ENCODE measurements at regions not wholly inside any gene's neighbourhood (a gene's known extent, or its start where the extent isn't known, plus 50 kb on each side); places are given as distances from the start of the nearest gene placed in this dataset.
"Not testable (repeated sequence)": the region's sequence is repeated elsewhere in the genome, so short reads cannot be mapped to it uniquely, and the experiment has no call there.

GRCh38 chr4:128536746-128537145, 249.1 kb upstream of the PGRMC2 start:
- no peak overlapping the region for H3K4me3 Mint-ChIP-seq
- H3K27me3 ChIP-seq (replicated peaks in 1 of 4; ENCODE audit: control extremely low read depth in 1 of 4, control insufficient read depth in 3 of 4, insufficient read depth in 4 of 4, low read length in 3 of 4), result no peaks in the 10 kb centered on the region
- H3K27ac Mint-ChIP-seq, result no peak overlapping the region
- H3K36me3 ChIP-seq (replicated peaks in 1 of 2; ENCODE audit: control extremely low read depth in 1 of 2, control insufficient read depth in 1 of 2, extremely low read depth in 1 of 2, insufficient read depth in 2 of 2, low read length in 1 of 2), result no peaks in the 10 kb centered on the region
- POLR2A ChIA-PET, result no interaction called here
- H4K20me1 ChIP-seq (ENCODE audit: control insufficient read depth, insufficient read depth, low read length, poor library complexity, severe bottlenecking), result no peaks in the 10 kb centered on the region
- CTCF ChIA-PET, result no interaction called here
- H3K79me2 ChIP-seq (ENCODE audit: control insufficient read depth, insufficient read depth, low read length), result no peaks in the 10 kb centered on the region
- H3K27me3 Mint-ChIP-seq, result peaks cover 13% of the 10 kb centered on the region
- WGBS (ENCODE audit: insufficient coverage), result no CpG with 5 or more reads among the region's 1 CpG
- DNase-seq (no peak), ATAC-seq (ENCODE audit: low read depth) (no peak)
- no peaks in the 10 kb centered on the region for H3K4me1 ChIP-seq (ENCODE audit: control insufficient read depth in 2 of 2, insufficient read depth in 2 of 2, low read length in 2 of 2)
- no peaks in the 10 kb centered on the region for H3K9me3 Mint-ChIP-seq (ENCODE audit: insufficient read depth)
- TF ChIP-seq CTCF (IDR thresholded peaks at IDR 0.05) (no peak), EZH2 (IDR thresholded peaks at IDR 0.05; ENCODE audit: borderline replicate concordance, insufficient read depth, low read depth, low read length, poor library complexity, severe bottlenecking) (no peak)
- intact Hi-C loops (cut with micrococcal nuclease), result no loop called here
- no peak overlapping the region for H2AFZ ChIP-seq (ENCODE audit: insufficient read depth, low read depth, low read length, poor library complexity, severe bottlenecking)
- peaks cover 0 to 7% (median 0%) of the 10 kb centered on the region in 3 donors for H3K9me3 ChIP-seq (ENCODE audit: control extremely low read depth in 1 of 3, control insufficient read depth in 2 of 3, insufficient read depth in 1 of 3, low read length in 2 of 3)
- H3K9ac ChIP-seq (ENCODE audit: low read length), result no peak overlapping the region
- H3K4me1 Mint-ChIP-seq, result no peaks in the 10 kb centered on the region
- H3K4me2 ChIP-seq (replicated peaks; ENCODE audit: low read depth, low read length, poor library complexity, severe bottlenecking), result no peak overlapping the region
- H3K4me3 ChIP-seq (ENCODE audit: control extremely low read depth in 1 of 5, extremely low read depth in 1 of 5, insufficient read depth in 1 of 5, low read depth in 2 of 5, low read length in 4 of 5), result no peak overlapping the region
- H3K27ac ChIP-seq (ENCODE audit: low read length in 2 of 2), result no peak overlapping the region

- H3K4me1 ChIP-seq (ENCODE audit: control insufficient read depth in 2 of 2, insufficient read depth in 2 of 2, low read length in 2 of 2); H3K9me3 Mint-ChIP-seq (ENCODE audit: insufficient read depth); ATAC-seq (ENCODE audit: low read depth); H4K20me1 ChIP-seq (ENCODE audit: control insufficient read depth, insufficient read depth, low read length, poor library complexity, severe bottlenecking); H3K79me2 ChIP-seq (ENCODE audit: control insufficient read depth, insufficient read depth, low read length); intact Hi-C loops (cut with micrococcal nuclease); H3K36me3 ChIP-seq (replicated peaks in 1 of 2; ENCODE audit: control extremely low read depth in 1 of 2, control insufficient read depth in 1 of 2, extremely low read depth in 1 of 2, insufficient read depth in 2 of 2, low read length in 1 of 2); H3K4me3 Mint-ChIP-seq; H3K27ac Mint-ChIP-seq; CTCF ChIA-PET; H3K27me3 ChIP-seq (replicated peaks in 1 of 4; ENCODE audit: control extremely low read depth in 1 of 4, control insufficient read depth in 3 of 4, insufficient read depth in 4 of 4, low read length in 3 of 4); POLR2A ChIA-PET; H2AFZ ChIP-seq (ENCODE audit: insufficient read depth, low read depth, low read length, poor library complexity, severe bottlenecking); H3K9me3 ChIP-seq (ENCODE audit: control extremely low read depth in 1 of 3, control insufficient read depth in 2 of 3, insufficient read depth in 1 of 3, low read length in 2 of 3); H3K4me3 ChIP-seq (ENCODE audit: control extremely low read depth in 1 of 5, extremely low read depth in 1 of 5, insufficient read depth in 1 of 5, low read depth in 2 of 5, low read length in 4 of 5); H3K4me2 ChIP-seq (replicated peaks; ENCODE audit: low read depth, low read length, poor library complexity, severe bottlenecking); H3K27ac ChIP-seq (ENCODE audit: low read length in 2 of 2); H3K9ac ChIP-seq (ENCODE audit: low read length); H3K4me1 Mint-ChIP-seq; DNase-seq: not testable (repeated sequence)
- peaks cover 17% of the 10 kb centered on the region for H3K27me3 Mint-ChIP-seq
- 100% methylated on average over 1 of the region's 4 CpGs for WGBS (ENCODE audit: insufficient coverage)
Measured at GRCh38 chr4:128535510-128535909, 247.9 kb upstream of the PGRMC2 start.
